Spleen (tissue), 7 donors: ENCODE measurements at regions not wholly inside any gene's neighbourhood (a gene's known extent, or its start where the extent isn't known, plus 50 kb on each side); places are given as distances from the start of the nearest gene placed in this dataset.

ENCODE experiments used
- CTCF ChIP-seq, 11 experiments: fragments of 200-600 bp in 7 of 11; fragments of 450-650 bp in 4 of 11; sonication (generic) in 4 of 11; IDR thresholded peaks in 8 of 11; conservative IDR thresholded peaks in 3 of 11; 1 replicate in 7 of 11; 2 replicates in 4 of 11; pipeline versions ENCODE4 v1.4.0 to v1.8.0; 2016 to 2021; ENCODE audit warnings: antibody characterized with exemption in 11 of 11, inconsistent platforms in 4 of 11, mild to moderate bottlenecking in 1 of 11
- POLR2A ChIP-seq, 3 donors: fragments of 450-650 bp; IDR thresholded peaks; one replicate each; pipeline ENCODE4 v1.5.1; 2017; ENCODE audit warnings: antibody characterized with exemption in 3 of 3, mild to moderate bottlenecking in 1 of 3
- donor health status: DM: no; HTN: no; CAD: no; lungs with moderate emphysema.
- donor health status: DM: no; HTN: no; CAD: no.
- donor health status: DM: no; HTN: no; CAD: no.

GRCh38 chr13:53189162-53189561, 160.5 kb downstream of the OLFM4 start:
- TF ChIP-seq CTCF (IDR thresholded peaks at IDR 0.05 in 8 of 11, conservative IDR thresholded peaks at IDR 0.05 in 3 of 11), result no peak
- TF ChIP-seq POLR2A (IDR thresholded peaks at IDR 0.05), result no peak
